K562 (cell line): ENCODE measurements at regions not wholly inside any gene's neighbourhood (a gene's known extent, or its start where the extent isn't known, plus 50 kb on each side); places are given as distances from the start of the nearest gene placed in this dataset.

ENCODE experiments used
- ATAC-seq: fragments of 200-7000 bp; cut with Tn5 transposase; 3 replicates; pipeline ENCODE4 v1.9.1; 2020; ENCODE audit warnings: moderate library complexity
- BruUV-seq: library from RNA; stranded (reverse); fragments of 400-500 nt; replicated peaks from 2 replicates; lab custom pipeline; 2021; lab: Mats Ljungman, UMichigan
- CTCF ChIA-PET: fragments of 300-600 bp; formaldehyde crosslinking; extraction: SDS; loops from one replicate; lab custom pipeline; 2021; ENCODE audit warnings: low intra/inter-chr PET ratio; lab: Yijun Ruan, JAX
- POLR2A ChIA-PET: fragments of 300-600, 350-650 bp; sonication (Branson Sonifier 250); formaldehyde crosslinking; extraction: SDS; loops from one replicate; lab custom pipeline; 2021; ENCODE audit warnings: antibody characterized with exemption, inconsistent platforms; lab: Yijun Ruan, JAX
- DNase-seq, 4 experiments: peaks; one replicate each; pipeline versions ENCODE4 v3.0.0 to v3.0.0-alpha.2; 2011 to 2018; ENCODE audit warnings: low spot score in 3 of 4, mixed read lengths in 3 of 4; ENCODE audit errors: extremely low read depth in 1 of 4
- FAIRE-seq: peaks from 2 replicates; lab custom pipeline; 2011; peaks lifted over from hg19 to GRCh38; lab: Jason Lieb, UNC
- H2AFZ ChIP-seq: 2 replicates; pipeline ENCODE4 v1.6.0; 2011; ENCODE audit warnings: low read depth, low read length, control low read depth, inconsistent platforms
- H3K27ac ChIP-seq: fragments of 200-600 bp; 3 replicates; pipeline ENCODE4 v1.8.0; 2011; ENCODE audit warnings: low read depth, mild to moderate bottlenecking, control low read depth, inconsistent platforms, low read length, moderate library complexity, mixed read lengths; ENCODE audit errors: extremely low read depth
- H3K27me3 ChIP-seq, 2 experiments: fragments of 300-600 bp in 1 of 2; 2 replicates in 1 of 2; 3 replicates in 1 of 2; pipeline versions ENCODE4 v1.6.0 to v1.8.0; 2011; ENCODE audit warnings: inconsistent platforms in 2 of 2, low read length in 2 of 2, mild to moderate bottlenecking in 1 of 2, mixed read lengths in 1 of 2, moderate library complexity in 1 of 2; ENCODE audit not compliant: control insufficient read depth in 2 of 2, insufficient read depth in 2 of 2
- H3K36me3 ChIP-seq: fragments of 300-600 bp; 3 replicates; pipeline ENCODE4 v1.8.0; 2011; ENCODE audit warnings: mild to moderate bottlenecking, low read length, inconsistent platforms; ENCODE audit not compliant: control insufficient read depth, insufficient read depth
- H3K4me1 ChIP-seq, 2 experiments: fragments of 200-600 bp in 1 of 2; replicated peaks in 1 of 2; 2 replicates in 1 of 2; 3 replicates in 1 of 2; pipeline versions ENCODE4 v1.5.1 to v1.8.0; 2011; ENCODE audit warnings: inconsistent platforms in 2 of 2, low read length in 2 of 2, mild to moderate bottlenecking in 1 of 2, mixed read lengths in 1 of 2, moderate library complexity in 1 of 2; ENCODE audit not compliant: control insufficient read depth in 2 of 2, insufficient read depth in 2 of 2
- H3K4me2 ChIP-seq: 2 replicates; pipeline ENCODE4 v1.6.1; 2011; ENCODE audit warnings: low read length, control low read depth, inconsistent platforms, mixed read lengths; ENCODE audit not compliant: insufficient read depth
- H3K4me3 ChIP-seq: fragments of 200-600 bp; sonication (generic), shearing (Covaris generic); 2 replicates; pipeline ENCODE4 v1.5.1; 2016; ENCODE audit warnings: control low read depth, inconsistent platforms
- H3K79me2 ChIP-seq: fragments of 200-600 bp; 3 replicates; pipeline ENCODE4 v1.8.0; 2011; ENCODE audit warnings: low read length, inconsistent platforms; ENCODE audit not compliant: control insufficient read depth, insufficient read depth
- H3K9ac ChIP-seq, 2 experiments: 2 replicates each; pipeline versions ENCODE4 v1.6.0 to v1.6.1; 2011; ENCODE audit warnings: low read depth in 2 of 2, low read length in 2 of 2, control low read depth in 1 of 2, inconsistent platforms in 1 of 2, mild to moderate bottlenecking in 1 of 2, mixed read lengths in 1 of 2; ENCODE audit not compliant: insufficient read depth in 1 of 2
- H3K9me1 ChIP-seq: one replicate; pipeline ENCODE4 v1.6.0; 2011; ENCODE audit warnings: inconsistent platforms, mild to moderate bottlenecking, low read length, moderate library complexity; ENCODE audit not compliant: control insufficient read depth, insufficient read depth
- H3K9me3 ChIP-seq: replicated peaks from 2 replicates; pipeline ENCODE4 v1.5.1; 2011; ENCODE audit warnings: low read depth, low read length, inconsistent platforms; ENCODE audit not compliant: control insufficient read depth, insufficient read depth
- H4K20me1 ChIP-seq: replicated peaks from 2 replicates; pipeline ENCODE4 v1.6.1; 2011; ENCODE audit warnings: low read length, inconsistent platforms, mixed read lengths; ENCODE audit not compliant: control insufficient read depth, insufficient read depth
- CEBPB ChIP-seq: fragments of 450-650 bp; IDR thresholded peaks from 2 replicates; pipeline ENCODE4 v1.6.1; 2016; ENCODE audit warnings: missing genetic modification characterization, missing compliant biosample characterization
- MCM3 ChIP-seq: fragments of 450-650 bp; IDR thresholded peaks from 2 replicates; pipeline ENCODE4 v1.6.1; 2016
- NR2C1 ChIP-seq, 2 experiments: fragments of 450-650 bp; IDR thresholded peaks; 2 replicates each; pipeline ENCODE4 v1.6.1; 2017; ENCODE audit warnings: mild to moderate bottlenecking in 2 of 2, antibody characterized with exemption in 1 of 2, inconsistent platforms in 1 of 2, missing compliant biosample characterization in 1 of 2, missing genetic modification characterization in 1 of 2
- WHSC1 ChIP-seq: IDR thresholded peaks from one replicate; pipeline ENCODE4 v1.6.1; 2012; ENCODE audit warnings: low read length, control low read depth, inconsistent platforms
- ZBTB17 ChIP-seq: fragments of 450-650 bp; formaldehyde crosslinking; IDR thresholded peaks from 2 replicates; pipeline ENCODE4 v1.4.0; 2020; ENCODE audit warnings: mild to moderate bottlenecking
- ZNF551 ChIP-seq: fragments of 250-450 bp; sonication (Bioruptor Pico); IDR thresholded peaks from 2 replicates; pipeline ENCODE4 v1.5.0; 2021; ENCODE audit warnings: mild to moderate bottlenecking, moderate library complexity
- WGBS: fragments of 100-300 bp; shearing (Covaris generic); methylation state at CpG from one replicate; pipeline ENCODE4 v1.1.6; 2016; ENCODE audit warnings: low coverage, mixed read lengths; ENCODE audit not compliant: insufficient coverage; ENCODE audit errors: missing lambda C conversion rate; 5-methylcytosine and 5-hydroxymethylcytosine counted together
- in situ Hi-C: fragments of 300-500 bp; cut with MboI; formaldehyde crosslinking; loops from 4 replicates; pipeline ENCODE4 v1.15.0; 2018; ENCODE audit warnings: inconsistent platforms, mixed read lengths
- intact Hi-C: fragments of 100-400 bp; cut with micrococcal nuclease; formaldehyde crosslinking; loops from 2 replicates; pipeline ENCODE4 v1.14.2; 2022
- TF ChIP-seq, protein P1 (sequence below): IDR thresholded peaks from 2 replicates; pipeline ENCODE4 v1.6.1; 2014; ENCODE audit warnings: antibody characterized with exemption
- TF ChIP-seq, protein P2 (sequence below): IDR thresholded peaks from 3 replicates; pipeline ENCODE4 v1.6.1; 2011; ENCODE audit warnings: borderline replicate concordance, mild to moderate bottlenecking, moderate library complexity; ENCODE audit not compliant: insufficient read length; ENCODE audit errors: extremely low read depth
- TF ChIP-seq, protein P3 (sequence below), 2 experiments: fragments of 150-350 bp in 1 of 2; IDR thresholded peaks; 2 replicates each; pipeline ENCODE4 v1.6.1; 2012 to 2016; ENCODE audit warnings: low read depth in 2 of 2, low read length in 2 of 2, mild to moderate bottlenecking in 1 of 2, moderate library complexity in 1 of 2

DNA sequence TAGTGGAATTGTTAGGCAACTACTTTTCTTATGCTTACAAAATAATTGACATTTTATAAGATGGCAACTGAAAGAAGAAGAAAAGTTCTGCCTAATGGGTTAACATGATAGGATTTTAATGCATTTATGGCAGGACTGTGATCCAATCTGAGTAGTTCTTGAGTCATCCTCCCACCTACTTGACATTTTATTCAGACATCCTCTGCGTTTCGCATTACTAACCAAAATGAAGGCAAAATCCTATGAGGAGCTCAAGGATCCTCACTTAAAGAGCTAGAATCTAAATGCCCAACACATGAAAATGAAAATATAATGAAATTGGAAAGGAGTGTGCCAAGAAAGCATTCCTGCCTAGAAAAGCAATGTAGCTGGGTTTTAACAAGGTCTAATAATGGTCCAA lies 581.1 kb upstream of the SEMA6D start:
- H3K9me1 ChIP-seq: no peaks in the 10 kb centered on the region
- H3K36me3 ChIP-seq: no peaks in the 10 kb centered on the region
- H3K4me1 ChIP-seq: no peaks in the 10 kb centered on the region
- H4K20me1 ChIP-seq: no peaks in the 10 kb centered on the region
- intact Hi-C loops (no loop called here), in situ Hi-C loops (no loop called here)
- no peak overlapping the region for H3K9ac ChIP-seq
- H3K4me2 ChIP-seq: no peak overlapping the region
- H3K9me3 ChIP-seq: no peaks in the 10 kb centered on the region
- H3K27me3 ChIP-seq: no peaks in the 10 kb centered on the region
- H3K4me3 ChIP-seq: no peak overlapping the region
- no peak for TF ChIP-seq ZBTB17
- TF ChIP-seq NR2C1 (IDR thresholded peaks at IDR 0.05): no peak
- no peak for TF ChIP-seq NR2C1 (tag; IDR thresholded peaks at IDR 0.05)
- TF ChIP-seq, protein P1, sequence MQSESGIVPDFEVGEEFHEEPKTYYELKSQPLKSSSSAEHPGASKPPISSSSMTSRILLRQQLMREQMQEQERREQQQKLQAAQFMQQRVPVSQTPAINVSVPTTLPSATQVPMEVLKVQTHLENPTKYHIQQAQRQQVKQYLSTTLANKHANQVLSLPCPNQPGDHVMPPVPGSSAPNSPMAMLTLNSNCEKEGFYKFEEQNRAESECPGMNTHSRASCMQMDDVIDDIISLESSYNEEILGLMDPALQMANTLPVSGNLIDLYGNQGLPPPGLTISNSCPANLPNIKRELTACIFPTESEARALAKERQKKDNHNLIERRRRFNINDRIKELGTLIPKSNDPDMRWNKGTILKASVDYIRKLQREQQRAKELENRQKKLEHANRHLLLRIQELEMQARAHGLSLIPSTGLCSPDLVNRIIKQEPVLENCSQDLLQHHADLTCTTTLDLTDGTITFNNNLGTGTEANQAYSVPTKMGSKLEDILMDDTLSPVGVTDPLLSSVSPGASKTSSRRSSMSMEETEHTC: no peak
- TF ChIP-seq CEBPB (tag): no peak
- no peak for TF ChIP-seq ZNF551 (CRISPR knock-in tag)
- no TSS peak for BruUV-seq
- no peak overlapping the region for H2AFZ ChIP-seq
- FAIRE-seq: no peak
- H3K79me2 ChIP-seq: no peaks in the 10 kb centered on the region
- WGBS: 5% methylated on average over 2 of the region's 2 CpGs
- POLR2A ChIA-PET: no interaction called here
- no peak for DNase-seq
- CTCF ChIA-PET: no interaction called here
- H3K27ac ChIP-seq: no peak overlapping the region
- no peak for ATAC-seq

DNA sequence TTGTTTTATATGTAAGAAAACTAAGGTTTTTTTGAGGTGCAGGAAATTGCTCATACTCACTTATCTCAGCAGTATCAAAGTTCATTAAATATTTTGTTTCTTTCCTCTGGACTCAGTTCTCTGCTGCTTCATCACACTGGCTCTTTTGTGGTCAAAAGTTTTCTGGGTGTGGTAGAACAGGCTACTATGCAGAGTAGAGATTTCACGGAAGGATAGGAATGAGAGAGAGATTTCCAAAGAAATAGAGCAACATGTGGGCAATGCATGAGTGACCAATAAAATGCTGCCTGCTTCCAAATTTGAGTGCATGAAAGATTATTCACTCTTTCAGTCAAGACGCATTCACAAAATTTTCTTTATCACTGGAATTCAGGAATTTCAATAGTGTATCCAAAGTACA lies 577.3 kb upstream of the SEMA6D start:
- POLR2A ChIA-PET: no interaction called here
- ATAC-seq (no peak), DNase-seq (no peak), FAIRE-seq (no peak)
- WGBS: 0% methylated on average over 2 of the region's 2 CpGs
- Histone ChIP-seq H3K27ac (no peak overlapping the region), H3K79me2 (no peaks in the 10 kb centered on the region), H3K4me1 (no peaks in the 10 kb centered on the region), H3K27me3 (no peaks in the 10 kb centered on the region), H4K20me1 (no peaks in the 10 kb centered on the region), H3K36me3 (no peaks in the 10 kb centered on the region), H3K9me1 (no peaks in the 10 kb centered on the region), H2AFZ (no peak overlapping the region), H3K4me3 (no peak overlapping the region), H3K9ac (no peak overlapping the region), H3K9me3 (no peaks in the 10 kb centered on the region), H3K4me2 (no peak overlapping the region)
- intact Hi-C loops (no loop called here), in situ Hi-C loops (no loop called here)
- CTCF ChIA-PET: no interaction called here
- no TSS peak for BruUV-seq
- no peak for TF ChIP-seq MCM3
- TF ChIP-seq, protein P2, sequence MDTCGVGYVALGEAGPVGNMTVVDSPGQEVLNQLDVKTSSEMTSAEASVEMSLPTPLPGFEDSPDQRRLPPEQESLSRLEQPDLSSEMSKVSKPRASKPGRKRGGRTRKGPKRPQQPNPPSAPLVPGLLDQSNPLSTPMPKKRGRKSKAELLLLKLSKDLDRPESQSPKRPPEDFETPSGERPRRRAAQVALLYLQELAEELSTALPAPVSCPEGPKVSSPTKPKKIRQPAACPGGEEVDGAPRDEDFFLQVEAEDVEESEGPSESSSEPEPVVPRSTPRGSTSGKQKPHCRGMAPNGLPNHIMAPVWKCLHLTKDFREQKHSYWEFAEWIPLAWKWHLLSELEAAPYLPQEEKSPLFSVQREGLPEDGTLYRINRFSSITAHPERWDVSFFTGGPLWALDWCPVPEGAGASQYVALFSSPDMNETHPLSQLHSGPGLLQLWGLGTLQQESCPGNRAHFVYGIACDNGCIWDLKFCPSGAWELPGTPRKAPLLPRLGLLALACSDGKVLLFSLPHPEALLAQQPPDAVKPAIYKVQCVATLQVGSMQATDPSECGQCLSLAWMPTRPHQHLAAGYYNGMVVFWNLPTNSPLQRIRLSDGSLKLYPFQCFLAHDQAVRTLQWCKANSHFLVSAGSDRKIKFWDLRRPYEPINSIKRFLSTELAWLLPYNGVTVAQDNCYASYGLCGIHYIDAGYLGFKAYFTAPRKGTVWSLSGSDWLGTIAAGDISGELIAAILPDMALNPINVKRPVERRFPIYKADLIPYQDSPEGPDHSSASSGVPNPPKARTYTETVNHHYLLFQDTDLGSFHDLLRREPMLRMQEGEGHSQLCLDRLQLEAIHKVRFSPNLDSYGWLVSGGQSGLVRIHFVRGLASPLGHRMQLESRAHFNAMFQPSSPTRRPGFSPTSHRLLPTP: no peak
- TF ChIP-seq WHSC1: no peak
- TF ChIP-seq, protein P3, sequence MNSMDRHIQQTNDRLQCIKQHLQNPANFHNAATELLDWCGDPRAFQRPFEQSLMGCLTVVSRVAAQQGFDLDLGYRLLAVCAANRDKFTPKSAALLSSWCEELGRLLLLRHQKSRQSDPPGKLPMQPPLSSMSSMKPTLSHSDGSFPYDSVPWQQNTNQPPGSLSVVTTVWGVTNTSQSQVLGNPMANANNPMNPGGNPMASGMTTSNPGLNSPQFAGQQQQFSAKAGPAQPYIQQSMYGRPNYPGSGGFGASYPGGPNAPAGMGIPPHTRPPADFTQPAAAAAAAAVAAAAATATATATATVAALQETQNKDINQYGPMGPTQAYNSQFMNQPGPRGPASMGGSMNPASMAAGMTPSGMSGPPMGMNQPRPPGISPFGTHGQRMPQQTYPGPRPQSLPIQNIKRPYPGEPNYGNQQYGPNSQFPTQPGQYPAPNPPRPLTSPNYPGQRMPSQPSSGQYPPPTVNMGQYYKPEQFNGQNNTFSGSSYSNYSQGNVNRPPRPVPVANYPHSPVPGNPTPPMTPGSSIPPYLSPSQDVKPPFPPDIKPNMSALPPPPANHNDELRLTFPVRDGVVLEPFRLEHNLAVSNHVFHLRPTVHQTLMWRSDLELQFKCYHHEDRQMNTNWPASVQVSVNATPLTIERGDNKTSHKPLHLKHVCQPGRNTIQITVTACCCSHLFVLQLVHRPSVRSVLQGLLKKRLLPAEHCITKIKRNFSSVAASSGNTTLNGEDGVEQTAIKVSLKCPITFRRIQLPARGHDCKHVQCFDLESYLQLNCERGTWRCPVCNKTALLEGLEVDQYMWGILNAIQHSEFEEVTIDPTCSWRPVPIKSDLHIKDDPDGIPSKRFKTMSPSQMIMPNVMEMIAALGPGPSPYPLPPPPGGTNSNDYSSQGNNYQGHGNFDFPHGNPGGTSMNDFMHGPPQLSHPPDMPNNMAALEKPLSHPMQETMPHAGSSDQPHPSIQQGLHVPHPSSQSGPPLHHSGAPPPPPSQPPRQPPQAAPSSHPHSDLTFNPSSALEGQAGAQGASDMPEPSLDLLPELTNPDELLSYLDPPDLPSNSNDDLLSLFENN (IDR thresholded peaks at IDR 0.05; ENCODE audit: low read depth in 2 of 2, low read length in 2 of 2): no peak
